Nephron (organoid): ENCODE measurements at regions not wholly inside any gene's neighbourhood (a gene's known extent, or its start where the extent isn't known, plus 50 kb on each side); places are given as distances from the start of the nearest gene placed in this dataset.

ENCODE experiments used
- H3K27ac Mint-ChIP-seq, 3 experiments: 2 replicates each; pipeline ENCODE4 v1.8.0; 2020; ENCODE audit warnings: mixed read lengths in 3 of 3, mild to moderate bottlenecking in 2 of 3, moderate library complexity in 1 of 3
- H3K27me3 Mint-ChIP-seq: 2 replicates; pipeline ENCODE4 v1.8.0; 2021; ENCODE audit warnings: low read depth, mild to moderate bottlenecking, moderate library complexity, mixed read lengths
- H3K36me3 Mint-ChIP-seq: 2 replicates; pipeline ENCODE4 v1.8.0; 2020; ENCODE audit warnings: low read depth, mixed read lengths
- H3K4me1 Mint-ChIP-seq: 2 replicates; pipeline ENCODE4 v1.8.0; 2020; ENCODE audit warnings: mixed read lengths
- H3K4me3 Mint-ChIP-seq, 3 experiments: 2 replicates each; pipeline ENCODE4 v1.8.0; 2020; ENCODE audit warnings: mild to moderate bottlenecking in 3 of 3, mixed read lengths in 3 of 3, moderate library complexity in 2 of 3
- H3K9me3 Mint-ChIP-seq: 2 replicates; pipeline ENCODE4 v1.8.0; 2020; ENCODE audit warnings: mixed read lengths
- CTCF ChIP-seq, 3 experiments: fragments of 200-600 bp; sonication (generic); IDR thresholded peaks; one replicate each; pipeline ENCODE4 v1.5.0; 2021; ENCODE audit warnings: antibody characterized with exemption in 3 of 3; ENCODE audit not compliant: unreplicated experiment in 3 of 3

- no peak for TF ChIP-seq CTCF (IDR thresholded peaks at IDR 0.05; ENCODE audit: unreplicated experiment in 3 of 3)
- no peak overlapping the region for H3K27ac Mint-ChIP-seq
- peaks cover 21% of the 10 kb centered on the region for H3K4me1 Mint-ChIP-seq
- peaks cover 5% of the 10 kb centered on the region for H3K27me3 Mint-ChIP-seq
- H3K9me3 Mint-ChIP-seq, result no peaks in the 10 kb centered on the region
- no peak overlapping the region for H3K4me3 Mint-ChIP-seq
- no peaks in the 10 kb centered on the region for H3K36me3 Mint-ChIP-seq
These were observed 285.1 kb upstream of the POU3F1 start for GRCh38 chr1:38331496-38332210.

- no peak for TF ChIP-seq CTCF (IDR thresholded peaks at IDR 0.05; ENCODE audit: unreplicated experiment in 3 of 3)
- Mint-ChIP-seq H3K9me3 (no peaks in the 10 kb centered on the region), H3K27me3 (peaks cover 5% of the 10 kb centered on the region), H3K27ac (no peak overlapping the region), H3K4me1 (peaks cover 19% of the 10 kb centered on the region), H3K4me3 (no peak overlapping the region), H3K36me3 (no peaks in the 10 kb centered on the region)
These were observed 284.2 kb upstream of the POU3F1 start for GRCh38 chr1:38330799-38331198.

- TF ChIP-seq CTCF (IDR thresholded peaks at IDR 0.05; ENCODE audit: unreplicated experiment in 3 of 3), result no peak
These were observed 283.1 kb upstream of the POU3F1 start for GRCh38 chr1:38329644-38330043.

GRCh38 chr1:38328278-38329035 lies 281.9 kb upstream of the POU3F1 start:
- peaks cover 6% of the 10 kb centered on the region for H3K27me3 Mint-ChIP-seq
- H3K4me1 Mint-ChIP-seq, result peaks cover 19% of the 10 kb centered on the region
- H3K27ac Mint-ChIP-seq, result peak overlapping the region; percentile 55 to 70 (median 59)
- no peaks in the 10 kb centered on the region for H3K36me3 Mint-ChIP-seq
- no peak overlapping the region for H3K4me3 Mint-ChIP-seq
- H3K9me3 Mint-ChIP-seq, result peaks cover 5% of the 10 kb centered on the region
- TF ChIP-seq CTCF (IDR thresholded peaks at IDR 0.05; ENCODE audit: unreplicated experiment in 3 of 3), result no peak

More at GRCh38 chr1:38329644-38330043, 283.1 kb upstream of the POU3F1 start:
- peaks cover 5% of the 10 kb centered on the region for H3K9me3 Mint-ChIP-seq
- H3K27ac Mint-ChIP-seq, result no peak overlapping the region
- H3K36me3 Mint-ChIP-seq, result no peaks in the 10 kb centered on the region
- peaks cover 11% of the 10 kb centered on the region for H3K27me3 Mint-ChIP-seq
- peaks cover 19% of the 10 kb centered on the region for H3K4me1 Mint-ChIP-seq
- no peak overlapping the region for H3K4me3 Mint-ChIP-seq

GRCh38 chr1:38327559-38327973 lies 281.0 kb upstream of the POU3F1 start:
- no peak for TF ChIP-seq CTCF (IDR thresholded peaks at IDR 0.05; ENCODE audit: unreplicated experiment in 3 of 3)
- Mint-ChIP-seq H3K4me3 (no peak overlapping the region), H3K9me3 (peaks cover 12% of the 10 kb centered on the region), H3K27ac (peak overlapping the region in 1 of 3 experiments; percentile 59), H3K36me3 (no peaks in the 10 kb centered on the region), H3K4me1 (peaks cover 19% of the 10 kb centered on the region), H3K27me3 (peaks cover 12% of the 10 kb centered on the region)
